Iris pigment epithelial cell (primary cell): ENCODE measurements at regions not wholly inside any gene's neighbourhood (a gene's known extent, or its start where the extent isn't known, plus 50 kb on each side); places are given as distances from the start of the nearest gene placed in this dataset.

Experiments
- DNase-seq: peaks from one replicate; pipeline ENCODE4 v3.0.0-alpha.2; 2011; ENCODE audit warnings: low read depth

DNA sequence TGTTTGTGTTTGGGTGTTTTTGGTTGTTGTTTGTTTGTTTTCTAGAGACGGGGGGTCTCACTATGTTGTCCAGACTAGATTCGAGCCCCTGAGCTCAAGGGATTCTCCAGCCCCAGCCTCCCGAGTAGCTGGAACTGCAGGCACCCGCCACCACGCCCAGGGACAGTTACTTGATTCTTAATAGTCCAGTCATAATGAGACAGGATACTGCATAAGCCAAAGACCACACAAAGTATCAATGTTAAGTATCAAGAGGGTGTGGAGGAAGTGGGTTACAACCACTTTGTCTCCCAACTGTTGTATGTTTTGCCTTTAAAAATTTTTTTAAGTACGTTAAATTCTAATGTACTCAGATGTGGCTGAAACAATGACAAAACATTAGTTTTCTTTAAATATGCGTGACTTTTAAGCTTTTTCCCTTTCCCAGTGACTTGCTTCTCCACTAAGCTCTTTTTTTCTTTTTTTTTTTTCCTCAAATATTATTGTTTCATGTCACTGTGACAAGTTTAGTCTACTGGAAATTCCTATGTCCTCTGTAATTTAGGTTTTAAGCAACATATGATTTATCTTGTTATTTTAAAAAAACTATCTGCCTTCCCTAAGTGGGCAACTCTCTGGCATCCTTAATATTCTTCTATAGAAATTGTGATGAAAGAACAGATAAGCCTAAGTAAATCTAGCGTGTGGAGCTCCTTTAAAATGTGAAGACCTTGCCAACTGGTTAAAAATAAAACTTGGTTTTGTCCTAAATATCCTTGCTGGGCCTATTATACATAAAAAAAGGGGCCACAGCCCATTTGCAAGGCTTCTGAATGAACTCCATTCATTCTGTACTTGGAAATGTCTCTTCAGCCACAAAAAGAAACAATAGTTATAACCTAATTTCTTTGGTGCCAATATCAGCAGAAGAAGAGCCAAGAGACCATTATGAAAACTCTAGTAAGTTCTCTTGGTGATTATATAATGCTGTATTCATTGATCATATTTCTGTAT, 56.2 kb upstream of the DPH5 start:
- DNase-seq = no peak

DNA sequence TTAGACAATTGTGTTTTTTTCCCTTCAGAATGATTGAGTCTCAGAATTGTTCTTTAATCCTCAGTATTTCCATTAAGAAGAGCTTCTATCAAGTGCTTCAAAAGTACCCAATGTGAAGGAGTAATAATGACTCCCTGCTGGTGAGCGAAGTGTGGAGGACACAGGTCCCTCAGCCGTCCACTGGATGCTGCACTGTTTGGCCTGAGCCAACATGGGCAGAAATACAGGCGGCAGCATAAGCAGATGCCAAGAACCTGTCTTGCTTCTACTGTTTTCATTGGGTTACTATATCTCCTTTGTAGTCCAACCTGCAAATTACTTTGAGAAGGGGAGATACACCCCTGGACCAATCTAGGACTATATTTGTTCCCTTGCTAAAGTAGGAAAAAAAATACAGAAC, 55.3 kb upstream of the DPH5 start:
- DNase-seq = no peak

- no peak for DNase-seq
These were observed 53.8 kb upstream of the DPH5 start for GRCh38 chr1:101079341-101079740.

DNA sequence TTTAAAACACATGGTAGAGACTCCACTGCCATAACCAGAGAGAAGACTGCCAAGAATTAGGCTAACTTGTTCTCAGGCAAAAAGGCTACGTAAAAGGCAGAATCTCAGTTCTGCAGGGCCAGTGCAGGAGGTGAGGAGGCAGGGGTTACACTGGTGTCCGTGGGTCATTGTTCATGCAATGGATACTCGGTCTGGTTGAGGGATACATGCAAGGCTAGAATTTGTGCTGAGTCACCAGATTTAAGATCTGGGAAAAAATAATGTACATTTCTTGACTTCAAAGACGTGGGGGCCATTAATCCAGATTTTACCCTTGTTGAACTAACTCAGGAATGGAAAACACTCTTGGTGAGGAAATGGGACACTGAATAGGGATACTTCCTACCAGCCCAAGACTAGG, 52.3 kb upstream of the DPH5 start:
- no peak for DNase-seq

DNA sequence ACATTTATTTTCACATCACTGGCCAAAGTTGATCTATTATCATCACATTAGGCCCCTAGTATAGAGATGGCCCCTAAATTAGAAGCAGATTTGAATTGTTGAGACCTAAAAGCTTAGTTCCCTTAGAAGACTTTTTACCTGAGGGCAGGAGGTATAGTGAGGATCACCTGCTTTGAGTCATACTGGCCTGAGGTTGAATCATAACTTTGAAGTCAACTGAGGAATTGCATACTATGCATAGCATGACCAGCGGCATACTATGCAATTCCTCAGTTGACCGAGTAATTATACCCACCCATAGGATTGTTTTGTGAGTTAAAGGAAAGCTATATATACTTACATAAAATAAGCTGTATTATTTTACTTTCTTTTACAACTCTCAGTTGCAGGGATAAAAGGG, 50.3 kb upstream of the DPH5 start:
- DNase-seq = no peak
